Endothelial cell of umbilical vein (primary cell): ENCODE measurements at regions not wholly inside any gene's neighbourhood (a gene's known extent, or its start where the extent isn't known, plus 50 kb on each side); places are given as distances from the start of the nearest gene placed in this dataset.

ENCODE experiments used
- BruUV-seq: library from RNA; stranded (reverse); fragments of 400-500 nt; replicated peaks from 2 replicates; lab custom pipeline; 2021; lab: Mats Ljungman, UMichigan
- CTCF ChIA-PET: fragments of 300-600, 350-600 bp; sonication (Branson Sonifier 250); formaldehyde crosslinking; loops from one replicate; lab custom pipeline; 2021; ENCODE audit warnings: antibody characterized with exemption, inconsistent platforms; lab: Charles Lee
- POLR2A ChIA-PET: fragments of 300-600, 350-600 bp; sonication (Branson Sonifier 250); formaldehyde crosslinking; loops from one replicate; lab custom pipeline; 2021; ENCODE audit warnings: antibody characterized with exemption, inconsistent platforms; lab: Charles Lee
- DNase-seq: peaks from one replicate; pipeline ENCODE4 v3.0.0-alpha.2; 2011; ENCODE audit warnings: low read depth, low spot score
- FAIRE-seq: peaks from 2 replicates; lab custom pipeline; 2011; peaks lifted over from hg19 to GRCh38; lab: Jason Lieb, UNC
- H2AFZ ChIP-seq: 2 replicates; pipeline ENCODE4 v1.6.0; 2012; ENCODE audit warnings: low read depth, low read length, control low read depth, inconsistent platforms
- H3K27ac ChIP-seq: 2 replicates; pipeline ENCODE4 v1.5.1; 2011; ENCODE audit warnings: low read depth, mild to moderate bottlenecking, control low read depth, low read length, moderate library complexity; ENCODE audit not compliant: insufficient read depth
- H3K27me3 ChIP-seq, 2 experiments: 2 replicates each; pipeline versions ENCODE4 v1.6.0 to v1.6.1; 2011; ENCODE audit warnings: low read length in 2 of 2, mixed read lengths in 1 of 2; ENCODE audit not compliant: control insufficient read depth in 2 of 2, insufficient read depth in 2 of 2
- H3K36me3 ChIP-seq, 2 experiments: 2 replicates in 1 of 2; 3 replicates in 1 of 2; pipeline ENCODE4 v1.5.1; 2011; ENCODE audit warnings: low read length in 2 of 2, mild to moderate bottlenecking in 1 of 2, moderate library complexity in 1 of 2; ENCODE audit not compliant: control insufficient read depth in 2 of 2, insufficient read depth in 2 of 2; ENCODE audit errors: extremely low read depth in 1 of 2
- H3K4me1 ChIP-seq: 3 replicates; pipeline ENCODE4 v1.5.1; 2011; ENCODE audit warnings: mild to moderate bottlenecking, low read length; ENCODE audit not compliant: control insufficient read depth, insufficient read depth; ENCODE audit errors: extremely low read depth
- H3K4me2 ChIP-seq: 2 replicates; pipeline ENCODE4 v1.6.1; 2011; ENCODE audit warnings: low read length, control low read depth, mixed read lengths; ENCODE audit not compliant: insufficient read depth
- H3K4me3 ChIP-seq, 3 experiments: fragments of 200-600 bp in 1 of 3; sonication (generic), shearing (Covaris generic) in 1 of 3; replicated peaks in 1 of 3; 2 replicates each; pipeline ENCODE4 v1.5.1; 2011 to 2016; ENCODE audit warnings: control low read depth in 3 of 3, low read length in 3 of 3, mild to moderate bottlenecking in 2 of 3, inconsistent platforms in 1 of 3, low read depth in 1 of 3, moderate library complexity in 1 of 3; ENCODE audit not compliant: insufficient read depth in 1 of 3
- H3K79me2 ChIP-seq: 2 replicates; pipeline ENCODE4 v1.6.0; 2012; ENCODE audit warnings: low read length, inconsistent platforms; ENCODE audit not compliant: control insufficient read depth, insufficient read depth
- H3K9ac ChIP-seq: replicated peaks from 2 replicates; pipeline ENCODE3; 2011; ENCODE audit warnings: low read length, control low read depth; ENCODE audit not compliant: insufficient read depth; ENCODE audit errors: extremely low read depth
- H3K9me1 ChIP-seq: replicated peaks from 3 replicates; pipeline ENCODE4 v1.6.0; 2011; ENCODE audit warnings: mild to moderate bottlenecking, low read length; ENCODE audit not compliant: control insufficient read depth, insufficient read depth; ENCODE audit errors: extremely low read depth
- H3K9me3 ChIP-seq: replicated peaks from 2 replicates; pipeline ENCODE4 v1.5.1; 2012; ENCODE audit warnings: low read length, inconsistent platforms; ENCODE audit not compliant: control insufficient read depth, insufficient read depth
- H4K20me1 ChIP-seq: replicated peaks from 2 replicates; pipeline ENCODE3; 2011; ENCODE audit warnings: mild to moderate bottlenecking, low read length; ENCODE audit not compliant: control insufficient read depth, insufficient read depth; ENCODE audit errors: extremely low read depth
- EZH2 ChIP-seq: IDR thresholded peaks from 2 replicates; pipeline ENCODE4 v1.6.1; 2012; ENCODE audit warnings: borderline replicate concordance, low read depth, mild to moderate bottlenecking, moderate library complexity, low read length, inconsistent platforms; ENCODE audit not compliant: severe bottlenecking
- FOS ChIP-seq: IDR thresholded peaks from 2 replicates; pipeline ENCODE4 v1.6.1; 2011; ENCODE audit warnings: mild to moderate bottlenecking, low read length, moderate library complexity, borderline replicate concordance; ENCODE audit not compliant: insufficient read depth
- GATA2 ChIP-seq: IDR thresholded peaks from 2 replicates; pipeline ENCODE4 v1.7.0; 2011; ENCODE audit warnings: low read depth, mild to moderate bottlenecking, moderate library complexity, mixed read lengths, low read length; ENCODE audit not compliant: insufficient read length, insufficient read depth
- JUN ChIP-seq: IDR thresholded peaks from 2 replicates; pipeline ENCODE4 v1.6.1; 2011; ENCODE audit warnings: borderline replicate concordance, low read depth; ENCODE audit not compliant: insufficient read length, insufficient read depth
- MYC ChIP-seq: IDR thresholded peaks from one replicate; pipeline ENCODE4 v1.6.1; 2011; ENCODE audit warnings: mild to moderate bottlenecking, low read depth, low read length
- POLR2A ChIP-seq: IDR thresholded peaks from 2 replicates; pipeline ENCODE4 v1.6.1; 2012; ENCODE audit warnings: low read depth, mild to moderate bottlenecking, control low read depth, low read length
- POLR2AphosphoS5 ChIP-seq: IDR thresholded peaks from 2 replicates; pipeline ENCODE4 v1.6.1; 2012; ENCODE audit warnings: low read depth, mild to moderate bottlenecking, control low read depth, low read length, moderate library complexity; ENCODE audit not compliant: insufficient read depth
- dilution Hi-C: fragments of 300-500 bp; cut with MboI; formaldehyde crosslinking; loops from one replicate; pipeline ENCODE4 v1.15.0; 2019; ENCODE audit warnings: low sequenced_read_pairs; ENCODE audit not compliant: extremely low pct_ligation_motif_present
- intact Hi-C: fragments of 100-400 bp; cut with micrococcal nuclease; formaldehyde crosslinking; loops from one replicate; pipeline ENCODE4 v1.10.0; 2022
- TF ChIP-seq, protein P1 (sequence below), 2 donors: IDR thresholded peaks; 1 replicate in 1 of 2; 2 replicates in 1 of 2; pipeline ENCODE4 v1.5.1; 2011; ENCODE audit warnings: low read length in 2 of 2, mild to moderate bottlenecking in 2 of 2, moderate library complexity in 2 of 2, control low read depth in 1 of 2, inconsistent platforms in 1 of 2, low read depth in 1 of 2; ENCODE audit not compliant: insufficient read depth in 1 of 2; ENCODE audit errors: extremely low read depth in 1 of 2
- TF ChIP-seq, protein P2 (sequence below): IDR thresholded peaks from 2 replicates; pipeline ENCODE4 v1.6.1; 2011; ENCODE audit not compliant: insufficient read depth, insufficient read length

DNA sequence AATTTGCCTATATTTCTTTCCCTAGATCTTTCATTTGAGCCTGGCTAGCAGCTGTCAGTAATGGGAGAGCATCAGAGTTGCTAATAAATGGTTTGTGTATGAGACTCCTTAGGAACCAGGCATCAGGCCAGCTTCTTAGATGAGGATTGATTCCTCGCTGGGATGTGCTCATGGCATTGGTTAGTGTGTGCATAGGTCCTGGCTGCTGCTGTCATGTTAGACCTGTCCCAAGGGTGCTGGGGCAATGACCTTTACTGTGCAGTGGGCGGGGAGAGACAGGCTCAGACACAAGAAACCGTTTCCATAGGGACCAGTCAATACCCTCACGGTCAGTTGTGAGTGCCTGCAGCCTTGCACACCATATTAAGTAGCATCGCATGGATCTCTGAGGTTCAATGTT is 112.3 kb upstream of the NR3C1 start:
- Histone ChIP-seq H3K36me3 (no peaks in the 10 kb centered on the region), H3K4me3 (no peak overlapping the region), H3K4me2 (no peak overlapping the region), H3K27me3 (no peaks in the 10 kb centered on the region), H3K4me1 (no peaks in the 10 kb centered on the region), H2AFZ (no peak overlapping the region), H4K20me1 (no peaks in the 10 kb centered on the region), H3K9me3 (no peaks in the 10 kb centered on the region), H3K27ac (no peak overlapping the region), H3K9me1 (no peaks in the 10 kb centered on the region), H3K9ac (no peak overlapping the region), H3K79me2 (no peaks in the 10 kb centered on the region)
- no TSS peak for BruUV-seq
- FAIRE-seq (no peak), DNase-seq (no peak)
- ChIA-PET POLR2A (no interaction called here), CTCF (no interaction called here)
- dilution Hi-C loops (no loop called here), intact Hi-C loops (no loop called here)
- no peak for TF ChIP-seq GATA2
- TF ChIP-seq FOS, result no peak
- TF ChIP-seq POLR2A, result no peak
- no peak for TF ChIP-seq POLR2AphosphoS5
- TF ChIP-seq EZH2, result no peak

GRCh38 chr5:143514616-143515335 is 111.3 kb upstream of the NR3C1 start:
- H3K27ac ChIP-seq, result no peak overlapping the region
- FAIRE-seq, result no peak
- H3K9me1 ChIP-seq, result no peaks in the 10 kb centered on the region
- no peaks in the 10 kb centered on the region for H3K27me3 ChIP-seq
- CTCF ChIA-PET, result no interaction called here
- no peak overlapping the region for H3K4me2 ChIP-seq
- TF ChIP-seq, protein P1, sequence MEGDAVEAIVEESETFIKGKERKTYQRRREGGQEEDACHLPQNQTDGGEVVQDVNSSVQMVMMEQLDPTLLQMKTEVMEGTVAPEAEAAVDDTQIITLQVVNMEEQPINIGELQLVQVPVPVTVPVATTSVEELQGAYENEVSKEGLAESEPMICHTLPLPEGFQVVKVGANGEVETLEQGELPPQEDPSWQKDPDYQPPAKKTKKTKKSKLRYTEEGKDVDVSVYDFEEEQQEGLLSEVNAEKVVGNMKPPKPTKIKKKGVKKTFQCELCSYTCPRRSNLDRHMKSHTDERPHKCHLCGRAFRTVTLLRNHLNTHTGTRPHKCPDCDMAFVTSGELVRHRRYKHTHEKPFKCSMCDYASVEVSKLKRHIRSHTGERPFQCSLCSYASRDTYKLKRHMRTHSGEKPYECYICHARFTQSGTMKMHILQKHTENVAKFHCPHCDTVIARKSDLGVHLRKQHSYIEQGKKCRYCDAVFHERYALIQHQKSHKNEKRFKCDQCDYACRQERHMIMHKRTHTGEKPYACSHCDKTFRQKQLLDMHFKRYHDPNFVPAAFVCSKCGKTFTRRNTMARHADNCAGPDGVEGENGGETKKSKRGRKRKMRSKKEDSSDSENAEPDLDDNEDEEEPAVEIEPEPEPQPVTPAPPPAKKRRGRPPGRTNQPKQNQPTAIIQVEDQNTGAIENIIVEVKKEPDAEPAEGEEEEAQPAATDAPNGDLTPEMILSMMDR (IDR thresholded peaks at IDR 0.05; ENCODE audit: extremely low read depth in 1 of 2, insufficient read depth in 1 of 2, low read depth in 1 of 2, low read length in 2 of 2), result no peak
- TF ChIP-seq, protein P2, sequence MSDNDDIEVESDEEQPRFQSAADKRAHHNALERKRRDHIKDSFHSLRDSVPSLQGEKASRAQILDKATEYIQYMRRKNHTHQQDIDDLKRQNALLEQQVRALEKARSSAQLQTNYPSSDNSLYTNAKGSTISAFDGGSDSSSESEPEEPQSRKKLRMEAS, result no peak
- TF ChIP-seq GATA2 (no peak), EZH2 (no peak), MYC (no peak), POLR2A (no peak), FOS (no peak), JUN (no peak), POLR2AphosphoS5 (no peak)
- no peaks in the 10 kb centered on the region for H3K79me2 ChIP-seq
- dilution Hi-C loops, result no loop called here
- no peaks in the 10 kb centered on the region for H3K9me3 ChIP-seq
- H2AFZ ChIP-seq, result no peak overlapping the region
- no peaks in the 10 kb centered on the region for H4K20me1 ChIP-seq
- DNase-seq, result no peak
- H3K36me3 ChIP-seq, result no peaks in the 10 kb centered on the region
- POLR2A ChIA-PET, result no interaction called here
- no peak overlapping the region for H3K4me3 ChIP-seq
- intact Hi-C loops, result no loop called here
- H3K9ac ChIP-seq, result no peak overlapping the region
- H3K4me1 ChIP-seq, result no peaks in the 10 kb centered on the region
- no TSS peak for BruUV-seq
